Activated T-helper 1 cell treated with anti-CD3 and anti-CD28 coated beads, Interleukin-12 subunit alpha, Interleukin-12 subunit beta, Interleukin-2, Interleukin-4 antibody, amounts not matched to agents 30 ng/mL and 10 ng/mL and 1 ng/mL, durations not matched to agents 14 hours and 24 hours and 36 hours (primary cell): ENCODE measurements at regions not wholly inside any gene's neighbourhood (a gene's known extent, or its start where the extent isn't known, plus 50 kb on each side); places are given as distances from the start of the nearest gene placed in this dataset.

Experiments
- DNase-seq: peaks from one replicate; pipeline ENCODE4 v3.0.0; 2021; ENCODE audit warnings: low spot score
- H3K27ac Mint-ChIP-seq: one replicate; pipeline ENCODE4 v1.8.0; 2021; ENCODE audit warnings: mild to moderate bottlenecking, mixed read lengths
- H3K27me3 Mint-ChIP-seq: one replicate; pipeline ENCODE4 v1.8.0; 2022; ENCODE audit warnings: mild to moderate bottlenecking, moderate library complexity, mixed read lengths; ENCODE audit not compliant: insufficient read depth
- H3K36me3 Mint-ChIP-seq: one replicate; pipeline ENCODE4 v1.8.0; 2021; ENCODE audit warnings: low read depth, mixed read lengths
- H3K4me1 Mint-ChIP-seq: one replicate; pipeline ENCODE4 v1.8.0; 2021; ENCODE audit warnings: low read depth, mixed read lengths
- H3K4me3 Mint-ChIP-seq: one replicate; pipeline ENCODE4 v1.8.0; 2021; ENCODE audit warnings: mild to moderate bottlenecking, moderate library complexity, mixed read lengths
- H3K9me3 Mint-ChIP-seq: one replicate; pipeline ENCODE4 v1.8.0; 2021; ENCODE audit warnings: mixed read lengths
- intact Hi-C: fragments of 100-400 bp; cut with micrococcal nuclease; formaldehyde crosslinking; loops from one replicate; pipeline ENCODE4 v1.15.1; 2024

GRCh38 chr14:83777516-83777915 lies 1752.4 kb upstream of the FLRT2 start:
- intact Hi-C loops: no loop called here
- H3K4me3 Mint-ChIP-seq: no peak overlapping the region
- no peaks in the 10 kb centered on the region for H3K27me3 Mint-ChIP-seq
- peaks cover 18% of the 10 kb centered on the region for H3K9me3 Mint-ChIP-seq
- no peak overlapping the region for H3K27ac Mint-ChIP-seq
- DNase-seq: no peak
- H3K4me1 Mint-ChIP-seq: no peaks in the 10 kb centered on the region
- no peaks in the 10 kb centered on the region for H3K36me3 Mint-ChIP-seq

- H3K4me1 Mint-ChIP-seq: no peaks in the 10 kb centered on the region
- H3K9me3 Mint-ChIP-seq: peaks cover 21% of the 10 kb centered on the region
- H3K36me3 Mint-ChIP-seq: no peaks in the 10 kb centered on the region
- intact Hi-C loops: no loop called here
- DNase-seq: no peak
- no peak overlapping the region for H3K27ac Mint-ChIP-seq
- no peak overlapping the region for H3K4me3 Mint-ChIP-seq
- H3K27me3 Mint-ChIP-seq: no peaks in the 10 kb centered on the region
Observed at GRCh38 chr14:83779266-83779665, 1750.7 kb upstream of the FLRT2 start.

GRCh38 chr14:83780321-83780720 lies 1749.6 kb upstream of the FLRT2 start:
- Mint-ChIP-seq H3K27me3 (no peaks in the 10 kb centered on the region), H3K36me3 (no peaks in the 10 kb centered on the region), H3K4me3 (no peak overlapping the region), H3K27ac (no peak overlapping the region), H3K9me3 (peaks cover 20% of the 10 kb centered on the region), H3K4me1 (no peaks in the 10 kb centered on the region)
- DNase-seq: no peak
- intact Hi-C loops: no loop called here

- intact Hi-C loops: no loop called here
- DNase-seq: no peak
- peaks cover 18% of the 10 kb centered on the region for H3K9me3 Mint-ChIP-seq
- no peaks in the 10 kb centered on the region for H3K27me3 Mint-ChIP-seq
- no peak overlapping the region for H3K4me3 Mint-ChIP-seq
- no peaks in the 10 kb centered on the region for H3K36me3 Mint-ChIP-seq
- H3K4me1 Mint-ChIP-seq: no peaks in the 10 kb centered on the region
- no peak overlapping the region for H3K27ac Mint-ChIP-seq
Observed at GRCh38 chr14:83798421-83798820, 1731.5 kb upstream of the FLRT2 start.

- Mint-ChIP-seq H3K4me3 (no peak overlapping the region), H3K9me3 (peaks cover 15% of the 10 kb centered on the region), H3K36me3 (no peaks in the 10 kb centered on the region), H3K27ac (no peak overlapping the region), H3K27me3 (no peaks in the 10 kb centered on the region), H3K4me1 (no peaks in the 10 kb centered on the region)
- no peak for DNase-seq
- intact Hi-C loops: no loop called here
Observed at GRCh38 chr14:83799233-83799632, 1730.7 kb upstream of the FLRT2 start.

GRCh38 chr14:83814896-83815295 lies 1715.0 kb upstream of the FLRT2 start:
- Mint-ChIP-seq H3K4me3 (no peak overlapping the region), H3K4me1 (no peaks in the 10 kb centered on the region), H3K27ac (no peak overlapping the region), H3K36me3 (no peaks in the 10 kb centered on the region), H3K27me3 (no peaks in the 10 kb centered on the region), H3K9me3 (peaks cover 9% of the 10 kb centered on the region)
- intact Hi-C loops: no loop called here
- DNase-seq: no peak

- H3K36me3 Mint-ChIP-seq: no peaks in the 10 kb centered on the region
- H3K4me1 Mint-ChIP-seq: no peaks in the 10 kb centered on the region
- intact Hi-C loops: no loop called here
- no peak overlapping the region for H3K27ac Mint-ChIP-seq
- DNase-seq: no peak
- peaks cover 12% of the 10 kb centered on the region for H3K9me3 Mint-ChIP-seq
- H3K27me3 Mint-ChIP-seq: no peaks in the 10 kb centered on the region
- no peak overlapping the region for H3K4me3 Mint-ChIP-seq
Observed at GRCh38 chr14:83816761-83817160, 1713.2 kb upstream of the FLRT2 start.

- intact Hi-C loops: no loop called here
- no peak overlapping the region for H3K27ac Mint-ChIP-seq
- no peak overlapping the region for H3K4me3 Mint-ChIP-seq
- H3K4me1 Mint-ChIP-seq: no peaks in the 10 kb centered on the region
- DNase-seq: no peak
- peaks cover 29% of the 10 kb centered on the region for H3K9me3 Mint-ChIP-seq
- H3K27me3 Mint-ChIP-seq: no peaks in the 10 kb centered on the region
- H3K36me3 Mint-ChIP-seq: no peaks in the 10 kb centered on the region
Observed at GRCh38 chr14:83825843-83826242, 1704.1 kb upstream of the FLRT2 start.

GRCh38 chr14:83826838-83827237 lies 1703.1 kb upstream of the FLRT2 start:
- Mint-ChIP-seq H3K4me1 (no peaks in the 10 kb centered on the region), H3K4me3 (no peak overlapping the region), H3K9me3 (peaks cover 26% of the 10 kb centered on the region), H3K27ac (no peak overlapping the region), H3K36me3 (no peaks in the 10 kb centered on the region), H3K27me3 (no peaks in the 10 kb centered on the region)
- intact Hi-C loops: no loop called here
- no peak for DNase-seq

- Mint-ChIP-seq H3K9me3 (peaks cover 25% of the 10 kb centered on the region), H3K27me3 (no peaks in the 10 kb centered on the region), H3K27ac (no peak overlapping the region), H3K36me3 (no peaks in the 10 kb centered on the region), H3K4me1 (no peaks in the 10 kb centered on the region), H3K4me3 (no peak overlapping the region)
- intact Hi-C loops: no loop called here
- DNase-seq: no peak
Observed at GRCh38 chr14:83827383-83827782, 1702.6 kb upstream of the FLRT2 start.

- H3K4me3 Mint-ChIP-seq: no peak overlapping the region
- no peak overlapping the region for H3K27ac Mint-ChIP-seq
- no peaks in the 10 kb centered on the region for H3K27me3 Mint-ChIP-seq
- H3K9me3 Mint-ChIP-seq: peaks cover 23% of the 10 kb centered on the region
- intact Hi-C loops: no loop called here
- H3K36me3 Mint-ChIP-seq: no peaks in the 10 kb centered on the region
- DNase-seq: no peak
- no peaks in the 10 kb centered on the region for H3K4me1 Mint-ChIP-seq
Observed at GRCh38 chr14:83828406-83828805, 1701.5 kb upstream of the FLRT2 start.

- intact Hi-C loops: no loop called here
- H3K4me3 Mint-ChIP-seq: no peak overlapping the region
- no peaks in the 10 kb centered on the region for H3K36me3 Mint-ChIP-seq
- H3K27me3 Mint-ChIP-seq: no peaks in the 10 kb centered on the region
- peaks cover 23% of the 10 kb centered on the region for H3K9me3 Mint-ChIP-seq
- H3K4me1 Mint-ChIP-seq: no peaks in the 10 kb centered on the region
- H3K27ac Mint-ChIP-seq: no peak overlapping the region
- no peak for DNase-seq
Observed at GRCh38 chr14:83830316-83830715, 1699.6 kb upstream of the FLRT2 start.

- Mint-ChIP-seq H3K36me3 (no peaks in the 10 kb centered on the region), H3K27me3 (no peaks in the 10 kb centered on the region), H3K27ac (no peak overlapping the region), H3K9me3 (peaks cover 14% of the 10 kb centered on the region), H3K4me3 (no peak overlapping the region), H3K4me1 (no peaks in the 10 kb centered on the region)
- DNase-seq: no peak
- intact Hi-C loops: no loop called here
Observed at GRCh38 chr14:83838226-83838625, 1691.7 kb upstream of the FLRT2 start.

- no peak overlapping the region for H3K4me3 Mint-ChIP-seq
- no peaks in the 10 kb centered on the region for H3K36me3 Mint-ChIP-seq
- no peaks in the 10 kb centered on the region for H3K27me3 Mint-ChIP-seq
Observed at GRCh38 chr14:83842547-83842946, 1687.4 kb upstream of the FLRT2 start.

More at GRCh38 chr14:83842547-83842946, 1687.4 kb upstream of the FLRT2 start:
- no peak overlapping the region for H3K27ac Mint-ChIP-seq
- DNase-seq: no peak
- peaks cover 14% of the 10 kb centered on the region for H3K9me3 Mint-ChIP-seq
- no peaks in the 10 kb centered on the region for H3K4me1 Mint-ChIP-seq
- intact Hi-C loops: no loop called here
